B cell (primary cell): ENCODE measurements at regions not wholly inside any gene's neighbourhood (a gene's known extent, or its start where the extent isn't known, plus 50 kb on each side); places are given as distances from the start of the nearest gene placed in this dataset.

ENCODE experiments used
- ATAC-seq: fragments of 200-7000 bp; cut with Tn5 transposase; one replicate; pipeline ENCODE4 v1.10.0; 2021; ENCODE audit warnings: low read depth, mild to moderate bottlenecking, moderate number of reproducible peaks, moderate library complexity
- CTCF ChIA-PET: fragments of 350-600 bp; sonication (Branson Sonifier 250); formaldehyde crosslinking; loops from one replicate; lab custom pipeline; 2021; ENCODE audit warnings: antibody characterized with exemption, inconsistent platforms; lab: Charles Lee
- POLR2A ChIA-PET: fragments of 350-600 bp; sonication (Branson Sonifier 250); formaldehyde crosslinking; loops from one replicate; lab custom pipeline; 2021; ENCODE audit warnings: antibody characterized with exemption; lab: Charles Lee
- DNase-seq: peaks from one replicate; pipeline ENCODE4 v3.0.0; 2013
- H2AFZ ChIP-seq: 2 replicates; pipeline ENCODE4 v1.6.1; 2012; ENCODE audit warnings: mild to moderate bottlenecking, low read depth, low read length; ENCODE audit not compliant: insufficient read depth, poor library complexity, severe bottlenecking
- H3K27ac ChIP-seq, 2 donors: 1 replicate in 1 of 2; 2 replicates in 1 of 2; pipeline ENCODE4 v1.5.1; 2012 to 2013; ENCODE audit warnings: low read length in 2 of 2, mild to moderate bottlenecking in 2 of 2, moderate library complexity in 1 of 2
- H3K27me3 ChIP-seq, 4 experiments: fragments of 200-600 bp in 1 of 4; sonication (generic) in 1 of 4; replicated peaks in 1 of 4; 1 replicate in 2 of 4; 2 replicates in 2 of 4; pipeline versions ENCODE4 v1.6.1 to v1.7.0; 2013 to 2016; ENCODE audit warnings: low read length in 3 of 4, mild to moderate bottlenecking in 2 of 4, mixed read lengths in 1 of 4, moderate library complexity in 1 of 4; ENCODE audit not compliant: insufficient read depth in 4 of 4, control insufficient read depth in 3 of 4; ENCODE audit errors: control extremely low read depth in 1 of 4
- H3K36me3 ChIP-seq, 2 experiments: replicated peaks in 1 of 2; 1 replicate in 1 of 2; 2 replicates in 1 of 2; pipeline versions ENCODE4 v1.6.1 to v1.7.1; 2013; ENCODE audit warnings: low read length in 1 of 2; ENCODE audit not compliant: insufficient read depth in 2 of 2, control insufficient read depth in 1 of 2; ENCODE audit errors: control extremely low read depth in 1 of 2, extremely low read depth in 1 of 2
- H3K4me1 ChIP-seq, 2 donors: fragments of 200-600 bp in 1 of 2; sonication (generic) in 1 of 2; 1 replicate in 1 of 2; 2 replicates in 1 of 2; pipeline versions ENCODE4 v1.5.1 to v1.6.1; 2013 to 2017; ENCODE audit warnings: low read length in 2 of 2; ENCODE audit not compliant: control insufficient read depth in 2 of 2, insufficient read depth in 2 of 2
- H3K4me2 ChIP-seq: replicated peaks from 2 replicates; pipeline ENCODE3; 2012; ENCODE audit warnings: mild to moderate bottlenecking, low read depth, low read length; ENCODE audit not compliant: poor library complexity, severe bottlenecking
- H3K4me3 ChIP-seq, 5 experiments: fragments of 200-600 bp in 1 of 5; sonication (generic) in 1 of 5; 1 replicate in 3 of 5; 2 replicates in 2 of 5; pipeline versions ENCODE4 v1.5.1 to v1.7.0; 2011 to 2016; ENCODE audit warnings: low read length in 4 of 5, mild to moderate bottlenecking in 4 of 5, low read depth in 2 of 5, control low read depth in 1 of 5, moderate library complexity in 1 of 5; ENCODE audit not compliant: insufficient read depth in 1 of 5; ENCODE audit errors: control extremely low read depth in 1 of 5, extremely low read depth in 1 of 5
- H3K79me2 ChIP-seq: fragments of 200-600 bp; sonication (generic); one replicate; pipeline ENCODE4 v1.6.0; 2016; ENCODE audit warnings: low read length; ENCODE audit not compliant: control insufficient read depth, insufficient read depth
- H3K9ac ChIP-seq: fragments of 200-600 bp; sonication (generic); 2 replicates; pipeline ENCODE4 v1.6.1; 2017; ENCODE audit warnings: mild to moderate bottlenecking, low read length, moderate library complexity
- H3K9me3 ChIP-seq, 3 donors: one replicate each; pipeline versions ENCODE4 v1.6.1 to v1.7.1; 2013; ENCODE audit warnings: low read length in 2 of 3; ENCODE audit not compliant: control insufficient read depth in 2 of 3, insufficient read depth in 1 of 3; ENCODE audit errors: control extremely low read depth in 1 of 3
- H4K20me1 ChIP-seq: 2 replicates; pipeline ENCODE4 v1.6.0; 2012; ENCODE audit warnings: mild to moderate bottlenecking, low read length; ENCODE audit not compliant: insufficient read depth, control insufficient read depth, poor library complexity, severe bottlenecking
- H3K27ac Mint-ChIP-seq: one replicate; pipeline ENCODE4 v1.8.0; 2021; ENCODE audit warnings: mixed read lengths
- H3K27me3 Mint-ChIP-seq: one replicate; pipeline ENCODE4 v1.8.0; 2021; ENCODE audit warnings: mixed read lengths
- H3K4me1 Mint-ChIP-seq: one replicate; pipeline ENCODE4 v1.8.0; 2021; ENCODE audit warnings: mixed read lengths
- H3K4me3 Mint-ChIP-seq: one replicate; pipeline ENCODE4 v1.8.0; 2021; ENCODE audit warnings: mixed read lengths
- H3K9me3 Mint-ChIP-seq: one replicate; pipeline ENCODE4 v1.8.0; 2022; ENCODE audit warnings: mixed read lengths; ENCODE audit not compliant: insufficient read depth
- CTCF ChIP-seq: fragments of 200-600 bp; IDR thresholded peaks from one replicate; pipeline ENCODE4 v1.8.0; 2022; ENCODE audit warnings: antibody characterized with exemption, mild to moderate bottlenecking
- EZH2 ChIP-seq: IDR thresholded peaks from 2 replicates; pipeline ENCODE4 v1.6.1; 2012; ENCODE audit warnings: borderline replicate concordance, low read depth, mild to moderate bottlenecking, moderate library complexity, low read length; ENCODE audit not compliant: insufficient read depth, poor library complexity, severe bottlenecking
- WGBS: methylation state at CpG from one replicate; pipeline ENCODE4 v1.1.5; 2013; ENCODE audit warnings: missing lambda C conversion rate; ENCODE audit not compliant: insufficient coverage; 5-methylcytosine and 5-hydroxymethylcytosine counted together
- intact Hi-C: fragments of 100-400 bp; cut with micrococcal nuclease; formaldehyde crosslinking; loops from one replicate; pipeline ENCODE4 v1.10.0; 2022

GRCh38 chr15:61379005-61379404, 149.9 kb upstream of the RORA start:
- no peaks in the 10 kb centered on the region for H3K4me1 ChIP-seq
- ATAC-seq (no peak), DNase-seq (no peak)
- no peaks in the 10 kb centered on the region for H3K36me3 ChIP-seq
- peaks cover 0 to 3% (median 0%) of the 10 kb centered on the region in 3 donors for H3K9me3 ChIP-seq
- POLR2A ChIA-PET, result interaction anchor here (0.6 kb wide), 1 partner anchor 1176 kb away, joined by 5 read pairs; no protein-coding TSS in a partner anchor
- Mint-ChIP-seq H3K9me3 (no peaks in the 10 kb centered on the region), H3K4me1 (no peaks in the 10 kb centered on the region), H3K27ac (no peak overlapping the region), H3K27me3 (peaks cover 4% of the 10 kb centered on the region), H3K4me3 (no peak overlapping the region)
- no peak overlapping the region for H3K4me2 ChIP-seq
- intact Hi-C loops, result no loop called here
- no peaks in the 10 kb centered on the region for H4K20me1 ChIP-seq
- H2AFZ ChIP-seq, result no peak overlapping the region
- H3K79me2 ChIP-seq, result no peaks in the 10 kb centered on the region
- no peak overlapping the region for H3K9ac ChIP-seq
- H3K27me3 ChIP-seq, result no peaks in the 10 kb centered on the region
- H3K27ac ChIP-seq, result no peak overlapping the region
- no peak for TF ChIP-seq CTCF
- TF ChIP-seq EZH2, result no peak
- WGBS, result 100% methylated on average over 1 of the region's 1 CpG
- CTCF ChIA-PET, result no interaction called here
- H3K4me3 ChIP-seq, result no peak overlapping the region

GRCh38 chr15:61376961-61377360, 147.9 kb upstream of the RORA start:
- Mint-ChIP-seq H3K9me3 (no peaks in the 10 kb centered on the region), H3K27me3 (peaks cover 4% of the 10 kb centered on the region), H3K4me1 (no peaks in the 10 kb centered on the region), H3K27ac (no peak overlapping the region), H3K4me3 (no peak overlapping the region)
- ATAC-seq, result no peak
- Histone ChIP-seq H3K27me3 (no peaks in the 10 kb centered on the region), H3K79me2 (no peaks in the 10 kb centered on the region), H3K9ac (no peak overlapping the region), H3K36me3 (no peaks in the 10 kb centered on the region), H3K4me1 (no peaks in the 10 kb centered on the region), H3K4me3 (no peak overlapping the region), H4K20me1 (no peaks in the 10 kb centered on the region), H3K27ac (no peak overlapping the region), H2AFZ (no peak overlapping the region), H3K9me3 (peaks cover 0 to 3% (median 0%) of the 10 kb centered on the region in 3 donors), H3K4me2 (no peak overlapping the region)
- TF ChIP-seq EZH2 (no peak), CTCF (no peak)
- intact Hi-C loops, result no loop called here
- POLR2A ChIA-PET, result no interaction called here
- 80% methylated on average over 1 of the region's 2 CpGs for WGBS
- CTCF ChIA-PET, result no interaction called here
- no peak for DNase-seq
